ENCODE measurements at regions not wholly inside any gene's neighbourhood (a gene's known extent, or its start where the extent isn't known, plus 50 kb on each side); places are given as distances from the start of the nearest gene placed in this dataset.

- H3K27me3 ChIP-seq (ENCODE audit: insufficient read depth, low read length), result no peaks in the 10 kb centered on the region
Observed at GRCh38 chr2:183521911-183522310, 397.7 kb downstream of the NUP35 start.

GRCh38 chr2:183522489-183523266, 398.4 kb downstream of the NUP35 start:
- Histone ChIP-seq H3K27ac (ENCODE audit: low read depth, low read length) (no peak overlapping the region), H3K79me2 (ENCODE audit: control insufficient read depth, insufficient read depth, low read length, unreplicated experiment) (no peaks in the 10 kb centered on the region), H3K36me3 (ENCODE audit: insufficient read depth, low read length) (no peaks in the 10 kb centered on the region), H2AFZ (ENCODE audit: low read length, unreplicated experiment) (no peak overlapping the region), H3K4me3 (ENCODE audit: low read depth, low read length) (no peak overlapping the region), H3K27me3 (ENCODE audit: insufficient read depth, low read length) (no peaks in the 10 kb centered on the region), H3K4me1 (ENCODE audit: control insufficient read depth, insufficient read depth, low read length, unreplicated experiment) (no peaks in the 10 kb centered on the region)

More at GRCh38 chr2:183521911-183522310, 397.7 kb downstream of the NUP35 start:
- Histone ChIP-seq H3K36me3 (ENCODE audit: insufficient read depth, low read length) (no peaks in the 10 kb centered on the region), H3K4me1 (ENCODE audit: control insufficient read depth, insufficient read depth, low read length, unreplicated experiment) (no peaks in the 10 kb centered on the region), H3K4me3 (ENCODE audit: low read depth, low read length) (no peak overlapping the region), H3K79me2 (ENCODE audit: control insufficient read depth, insufficient read depth, low read length, unreplicated experiment) (no peaks in the 10 kb centered on the region), H2AFZ (ENCODE audit: low read length, unreplicated experiment) (no peak overlapping the region), H3K27ac (ENCODE audit: low read depth, low read length) (no peak overlapping the region)

GRCh38 chr2:183530333-183530901, 406.2 kb downstream of the NUP35 start:
- H3K27ac ChIP-seq (ENCODE audit: low read depth, low read length), result no peak overlapping the region
- H3K36me3 ChIP-seq (ENCODE audit: insufficient read depth, low read length), result no peaks in the 10 kb centered on the region
- H3K27me3 ChIP-seq (ENCODE audit: insufficient read depth, low read length), result peaks cover 3% of the 10 kb centered on the region; the same call in 1 of the 2 replicates
- no peaks in the 10 kb centered on the region for H3K4me1 ChIP-seq (ENCODE audit: control insufficient read depth, insufficient read depth, low read length, unreplicated experiment)
- no peak overlapping the region for H3K4me3 ChIP-seq (ENCODE audit: low read depth, low read length)
- no peak overlapping the region for H2AFZ ChIP-seq (ENCODE audit: low read length, unreplicated experiment)
- H3K79me2 ChIP-seq (ENCODE audit: control insufficient read depth, insufficient read depth, low read length, unreplicated experiment), result no peaks in the 10 kb centered on the region

- Histone ChIP-seq H3K27me3 (ENCODE audit: insufficient read depth, low read length) (peaks cover 3% of the 10 kb centered on the region; the same call in 1 of the 2 replicates), H3K27ac (ENCODE audit: low read depth, low read length) (no peak overlapping the region), H2AFZ (ENCODE audit: low read length, unreplicated experiment) (no peak overlapping the region), H3K36me3 (ENCODE audit: insufficient read depth, low read length) (no peaks in the 10 kb centered on the region), H3K79me2 (ENCODE audit: control insufficient read depth, insufficient read depth, low read length, unreplicated experiment) (no peaks in the 10 kb centered on the region), H3K4me3 (ENCODE audit: low read depth, low read length) (no peak overlapping the region), H3K4me1 (ENCODE audit: control insufficient read depth, insufficient read depth, low read length, unreplicated experiment) (no peaks in the 10 kb centered on the region)
Observed at GRCh38 chr2:183532514-183532913, 408.3 kb downstream of the NUP35 start.

GRCh38 chr2:183533021-183533420, 408.8 kb downstream of the NUP35 start:
- Histone ChIP-seq H3K79me2 (ENCODE audit: control insufficient read depth, insufficient read depth, low read length, unreplicated experiment) (no peaks in the 10 kb centered on the region), H3K27ac (ENCODE audit: low read depth, low read length) (no peak overlapping the region), H3K36me3 (ENCODE audit: insufficient read depth, low read length) (no peaks in the 10 kb centered on the region), H3K4me3 (ENCODE audit: low read depth, low read length) (no peak overlapping the region), H3K27me3 (ENCODE audit: insufficient read depth, low read length) (peaks cover 3% of the 10 kb centered on the region; the same call in 1 of the 2 replicates), H3K4me1 (ENCODE audit: control insufficient read depth, insufficient read depth, low read length, unreplicated experiment) (no peaks in the 10 kb centered on the region), H2AFZ (ENCODE audit: low read length, unreplicated experiment) (no peak overlapping the region)

- Histone ChIP-seq H3K27ac (ENCODE audit: low read depth, low read length) (no peak overlapping the region), H3K4me1 (ENCODE audit: control insufficient read depth, insufficient read depth, low read length, unreplicated experiment) (no peaks in the 10 kb centered on the region), H3K36me3 (ENCODE audit: insufficient read depth, low read length) (no peaks in the 10 kb centered on the region), H3K79me2 (ENCODE audit: control insufficient read depth, insufficient read depth, low read length, unreplicated experiment) (no peaks in the 10 kb centered on the region), H3K27me3 (ENCODE audit: insufficient read depth, low read length) (peaks cover 3% of the 10 kb centered on the region; the same call in 1 of the 2 replicates), H3K4me3 (ENCODE audit: low read depth, low read length) (no peak overlapping the region), H2AFZ (ENCODE audit: low read length, unreplicated experiment) (no peak overlapping the region)
Observed at GRCh38 chr2:183536290-183536689, 412.0 kb downstream of the NUP35 start.

- Histone ChIP-seq H3K27ac (ENCODE audit: low read depth, low read length) (no peak overlapping the region), H2AFZ (ENCODE audit: low read length, unreplicated experiment) (no peak overlapping the region), H3K4me1 (ENCODE audit: control insufficient read depth, insufficient read depth, low read length, unreplicated experiment) (no peaks in the 10 kb centered on the region), H3K4me3 (ENCODE audit: low read depth, low read length) (no peak overlapping the region), H3K79me2 (ENCODE audit: control insufficient read depth, insufficient read depth, low read length, unreplicated experiment) (no peaks in the 10 kb centered on the region), H3K36me3 (ENCODE audit: insufficient read depth, low read length) (no peaks in the 10 kb centered on the region), H3K27me3 (ENCODE audit: insufficient read depth, low read length) (peaks cover 3% of the 10 kb centered on the region; the same call in 1 of the 2 replicates)
Observed at GRCh38 chr2:183536714-183537113, 412.5 kb downstream of the NUP35 start.

- Histone ChIP-seq H3K79me2 (ENCODE audit: control insufficient read depth, insufficient read depth, low read length, unreplicated experiment) (no peaks in the 10 kb centered on the region), H3K4me3 (ENCODE audit: low read depth, low read length) (no peak overlapping the region), H2AFZ (ENCODE audit: low read length, unreplicated experiment) (no peak overlapping the region), H3K27ac (ENCODE audit: low read depth, low read length) (no peak overlapping the region), H3K27me3 (ENCODE audit: insufficient read depth, low read length) (no peaks in the 10 kb centered on the region), H3K4me1 (ENCODE audit: control insufficient read depth, insufficient read depth, low read length, unreplicated experiment) (no peaks in the 10 kb centered on the region), H3K36me3 (ENCODE audit: insufficient read depth, low read length) (no peaks in the 10 kb centered on the region)
Observed at GRCh38 chr2:183541766-183542165, 417.5 kb downstream of the NUP35 start.

DNA sequence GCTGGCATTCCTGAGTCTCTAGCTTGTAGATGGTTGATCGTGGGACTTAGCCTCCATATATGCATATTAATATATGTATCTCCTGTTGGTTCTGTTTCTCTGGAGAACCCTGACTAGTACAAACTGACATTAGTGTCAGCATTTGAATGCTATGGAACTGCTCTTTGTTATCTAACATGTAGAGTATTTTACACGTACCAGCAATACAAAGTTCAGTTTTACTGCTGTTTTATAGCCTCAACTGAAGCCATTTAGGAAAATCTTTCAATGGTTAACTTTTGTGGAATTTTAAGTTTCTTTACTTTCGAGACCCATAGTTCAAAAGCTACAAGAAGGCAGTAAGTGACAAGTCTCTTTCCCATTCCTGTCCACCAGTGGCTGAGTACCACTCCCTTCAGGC, 418.4 kb downstream of the NUP35 start:
- H3K4me3 ChIP-seq (ENCODE audit: low read depth, low read length), result no peak overlapping the region
- H3K79me2 ChIP-seq (ENCODE audit: control insufficient read depth, insufficient read depth, low read length, unreplicated experiment), result no peaks in the 10 kb centered on the region
- H3K4me1 ChIP-seq (ENCODE audit: control insufficient read depth, insufficient read depth, low read length, unreplicated experiment), result no peaks in the 10 kb centered on the region
- no peak overlapping the region for H3K27ac ChIP-seq (ENCODE audit: low read depth, low read length)
- H3K36me3 ChIP-seq (ENCODE audit: insufficient read depth, low read length), result no peaks in the 10 kb centered on the region
- no peaks in the 10 kb centered on the region for H3K27me3 ChIP-seq (ENCODE audit: insufficient read depth, low read length)
- no peak overlapping the region for H2AFZ ChIP-seq (ENCODE audit: low read length, unreplicated experiment)

DNA sequence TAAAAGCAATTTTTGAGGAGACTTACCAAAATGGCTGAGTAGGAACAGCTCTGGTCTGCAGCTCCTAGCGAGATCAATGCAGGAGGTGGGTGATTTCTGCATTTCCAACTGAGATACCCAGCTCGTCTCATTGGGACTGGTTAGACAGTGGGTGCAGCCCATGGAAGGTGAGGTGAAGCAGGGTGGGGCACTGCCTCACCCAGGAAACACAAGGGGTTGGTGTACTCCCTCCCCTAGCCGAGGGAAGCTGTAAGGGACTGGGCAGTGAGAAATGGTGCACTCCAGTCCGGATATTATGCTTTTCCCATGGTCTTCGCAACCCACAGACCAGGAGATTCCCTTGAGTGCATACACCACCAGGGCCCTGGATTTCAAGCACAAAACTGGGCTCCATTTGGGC, 419.0 kb downstream of the NUP35 start:
- no peaks in the 10 kb centered on the region for H3K36me3 ChIP-seq (ENCODE audit: insufficient read depth, low read length)
- H3K27me3 ChIP-seq (ENCODE audit: insufficient read depth, low read length), result no peaks in the 10 kb centered on the region
- no peaks in the 10 kb centered on the region for H3K79me2 ChIP-seq (ENCODE audit: control insufficient read depth, insufficient read depth, low read length, unreplicated experiment)
- H3K27ac ChIP-seq (ENCODE audit: low read depth, low read length), result no peak overlapping the region
- H2AFZ ChIP-seq (ENCODE audit: low read length, unreplicated experiment), result no peak overlapping the region
- no peak overlapping the region for H3K4me3 ChIP-seq (ENCODE audit: low read depth, low read length)
- H3K4me1 ChIP-seq (ENCODE audit: control insufficient read depth, insufficient read depth, low read length, unreplicated experiment), result no peaks in the 10 kb centered on the region

DNA sequence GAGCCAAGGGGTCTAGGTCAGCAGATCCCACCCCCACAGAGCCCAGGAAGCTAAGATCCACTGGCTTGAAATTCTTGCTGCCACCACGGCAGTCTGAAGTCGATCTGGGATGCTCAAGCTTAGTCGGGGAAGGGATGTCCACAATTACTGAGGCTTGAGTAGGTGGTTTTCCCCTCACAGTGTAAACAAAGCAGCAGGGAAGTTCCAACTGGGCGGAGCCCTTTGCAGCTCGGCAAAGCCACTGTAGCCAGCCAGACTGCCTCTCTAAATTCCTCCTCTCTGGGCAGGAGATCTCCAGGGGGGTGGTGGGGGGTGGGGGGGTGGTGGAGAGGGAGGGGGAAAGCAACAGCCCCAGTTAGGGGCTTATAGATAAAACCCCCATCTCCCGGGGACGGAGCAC, 419.5 kb downstream of the NUP35 start:
- no peak overlapping the region for H3K27ac ChIP-seq (ENCODE audit: low read depth, low read length)
- H3K79me2 ChIP-seq (ENCODE audit: control insufficient read depth, insufficient read depth, low read length, unreplicated experiment), result no peaks in the 10 kb centered on the region
- no peaks in the 10 kb centered on the region for H3K27me3 ChIP-seq (ENCODE audit: insufficient read depth, low read length)
- H2AFZ ChIP-seq (ENCODE audit: low read length, unreplicated experiment), result no peak overlapping the region
- H3K4me1 ChIP-seq (ENCODE audit: control insufficient read depth, insufficient read depth, low read length, unreplicated experiment), result no peaks in the 10 kb centered on the region
- H3K36me3 ChIP-seq (ENCODE audit: insufficient read depth, low read length), result no peaks in the 10 kb centered on the region
- H3K4me3 ChIP-seq (ENCODE audit: low read depth, low read length), result no peak overlapping the region

Measured in ACC112 (cell line).